ENCODE measurements at regions not wholly inside any gene's neighbourhood (a gene's known extent, or its start where the extent isn't known, plus 50 kb on each side); places are given as distances from the start of the nearest gene placed in this dataset.

DNA sequence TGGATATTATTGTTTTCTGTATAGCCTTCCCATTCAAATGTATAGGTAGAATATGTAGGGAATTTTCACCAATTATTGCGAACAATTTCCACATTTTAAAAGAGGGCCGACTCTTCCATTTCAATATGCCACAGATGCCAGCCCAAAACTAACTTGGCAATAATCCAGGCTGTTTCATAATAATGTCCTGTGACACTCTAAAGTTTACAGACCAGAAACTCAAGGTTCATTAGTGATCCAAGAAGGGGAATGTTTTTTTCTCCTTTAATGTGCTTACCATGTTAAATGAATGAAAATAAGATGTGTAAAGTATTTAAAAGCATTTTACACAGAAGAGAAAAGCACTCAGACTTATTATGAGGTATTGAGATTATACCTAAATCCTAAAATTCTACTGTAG lies 63.0 kb upstream of the FAM3C start:
- DNase-seq (ENCODE audit: low read depth): no peak
- TF ChIP-seq, protein P1, sequence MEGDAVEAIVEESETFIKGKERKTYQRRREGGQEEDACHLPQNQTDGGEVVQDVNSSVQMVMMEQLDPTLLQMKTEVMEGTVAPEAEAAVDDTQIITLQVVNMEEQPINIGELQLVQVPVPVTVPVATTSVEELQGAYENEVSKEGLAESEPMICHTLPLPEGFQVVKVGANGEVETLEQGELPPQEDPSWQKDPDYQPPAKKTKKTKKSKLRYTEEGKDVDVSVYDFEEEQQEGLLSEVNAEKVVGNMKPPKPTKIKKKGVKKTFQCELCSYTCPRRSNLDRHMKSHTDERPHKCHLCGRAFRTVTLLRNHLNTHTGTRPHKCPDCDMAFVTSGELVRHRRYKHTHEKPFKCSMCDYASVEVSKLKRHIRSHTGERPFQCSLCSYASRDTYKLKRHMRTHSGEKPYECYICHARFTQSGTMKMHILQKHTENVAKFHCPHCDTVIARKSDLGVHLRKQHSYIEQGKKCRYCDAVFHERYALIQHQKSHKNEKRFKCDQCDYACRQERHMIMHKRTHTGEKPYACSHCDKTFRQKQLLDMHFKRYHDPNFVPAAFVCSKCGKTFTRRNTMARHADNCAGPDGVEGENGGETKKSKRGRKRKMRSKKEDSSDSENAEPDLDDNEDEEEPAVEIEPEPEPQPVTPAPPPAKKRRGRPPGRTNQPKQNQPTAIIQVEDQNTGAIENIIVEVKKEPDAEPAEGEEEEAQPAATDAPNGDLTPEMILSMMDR (IDR thresholded peaks at IDR 0.05; ENCODE audit: low read depth, low read length): no peak
- TF ChIP-seq, protein P2, sequence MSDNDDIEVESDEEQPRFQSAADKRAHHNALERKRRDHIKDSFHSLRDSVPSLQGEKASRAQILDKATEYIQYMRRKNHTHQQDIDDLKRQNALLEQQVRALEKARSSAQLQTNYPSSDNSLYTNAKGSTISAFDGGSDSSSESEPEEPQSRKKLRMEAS (IDR thresholded peaks at IDR 0.05; ENCODE audit: low read depth, low read length): no peak
- no peak for TF ChIP-seq MYC (IDR thresholded peaks at IDR 0.05; ENCODE audit: low read depth, low read length)
- no peak for TF ChIP-seq POLR2A (IDR thresholded peaks at IDR 0.05; ENCODE audit: extremely low read depth, insufficient read length)
- H3K4me3 ChIP-seq (ENCODE audit: low read depth, low read length): no peak overlapping the region

DNA sequence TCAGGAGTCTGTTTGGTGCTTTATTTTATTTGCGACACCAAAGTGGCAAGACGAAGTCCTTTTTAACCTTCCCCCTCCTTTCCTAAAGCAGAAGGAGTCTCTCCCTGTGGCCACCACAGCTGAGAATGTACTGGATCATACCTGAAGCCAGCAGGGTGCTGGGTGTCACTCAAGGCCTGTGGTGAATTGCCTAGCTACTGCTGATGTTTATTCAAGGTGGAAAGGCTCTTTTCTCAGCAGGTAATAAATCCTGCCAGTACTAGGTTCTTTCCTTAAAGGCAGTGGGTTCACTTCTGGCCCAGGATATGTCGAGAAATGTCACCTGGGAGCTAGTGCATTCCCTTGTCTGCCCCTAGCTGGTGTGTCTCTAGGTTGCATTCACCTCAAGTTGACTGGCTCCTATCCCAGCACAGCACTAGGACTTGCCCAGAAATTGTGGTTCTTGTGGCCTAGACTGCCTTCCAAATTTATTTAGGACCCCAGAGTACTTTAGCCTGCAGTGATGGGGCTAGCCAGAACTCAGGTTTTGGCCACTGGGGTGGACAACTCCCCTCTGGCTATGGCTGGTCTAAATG lies 60.8 kb upstream of the FAM3C start:
- no peak for DNase-seq (ENCODE audit: low read depth)
- no peak overlapping the region for H3K4me3 ChIP-seq (ENCODE audit: low read depth, low read length)
- TF ChIP-seq MYC (IDR thresholded peaks at IDR 0.05; ENCODE audit: low read depth, low read length): no peak
- no peak for TF ChIP-seq POLR2A (IDR thresholded peaks at IDR 0.05; ENCODE audit: extremely low read depth, insufficient read length)
- TF ChIP-seq, protein P1 (IDR thresholded peaks at IDR 0.05; ENCODE audit: low read depth, low read length): no peak
- TF ChIP-seq, protein P2 (IDR thresholded peaks at IDR 0.05; ENCODE audit: low read depth, low read length): no peak

DNA sequence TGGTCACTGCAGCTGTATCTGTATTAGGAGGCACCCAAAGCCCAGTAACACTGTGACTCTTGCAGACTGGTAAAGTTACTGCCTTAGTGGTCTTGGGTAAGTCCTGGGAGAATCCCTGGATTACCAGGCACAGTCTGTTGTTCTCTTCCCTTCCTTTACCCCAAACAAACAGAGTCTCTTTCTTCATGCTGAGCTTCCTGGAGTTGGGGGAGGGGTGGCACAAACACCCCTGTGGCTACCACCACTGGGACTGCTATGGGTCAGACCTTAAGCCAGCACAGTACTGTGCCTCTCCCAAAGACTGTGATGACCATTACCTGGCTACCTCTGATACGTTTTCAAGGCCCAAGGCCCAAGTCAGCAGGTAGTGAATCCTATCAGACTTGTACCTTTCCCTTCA lies 59.9 kb upstream of the FAM3C start:
- DNase-seq (ENCODE audit: low read depth): no peak
- TF ChIP-seq, protein P2 (IDR thresholded peaks at IDR 0.05; ENCODE audit: low read depth, low read length): no peak
- TF ChIP-seq MYC (IDR thresholded peaks at IDR 0.05; ENCODE audit: low read depth, low read length) (no peak), POLR2A (IDR thresholded peaks at IDR 0.05; ENCODE audit: extremely low read depth, insufficient read length) (no peak)
- TF ChIP-seq, protein P1 (IDR thresholded peaks at IDR 0.05; ENCODE audit: low read depth, low read length): no peak
- H3K4me3 ChIP-seq (ENCODE audit: low read depth, low read length): no peak overlapping the region

DNA sequence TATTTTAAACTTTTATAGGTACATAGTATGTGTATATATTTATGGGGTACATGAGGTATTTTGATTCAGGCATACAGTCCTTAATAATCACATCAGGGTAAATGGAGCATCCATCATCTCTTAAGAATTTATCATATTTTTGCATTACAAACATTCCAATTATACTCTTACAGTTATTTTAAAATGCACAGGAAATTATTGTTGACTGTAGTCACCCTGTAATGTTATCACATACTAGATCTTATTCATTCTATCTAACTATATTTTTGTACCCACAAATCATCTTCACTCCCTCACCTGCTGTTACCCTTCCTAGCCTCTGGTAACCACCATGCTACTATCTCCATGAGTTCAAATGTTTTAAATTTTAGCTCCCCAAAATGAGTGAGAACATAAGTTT lies 56.3 kb upstream of the FAM3C start:
- H3K4me3 ChIP-seq (ENCODE audit: low read depth, low read length): no peak overlapping the region
- DNase-seq (ENCODE audit: low read depth): no peak
- TF ChIP-seq, protein P2 (IDR thresholded peaks at IDR 0.05; ENCODE audit: low read depth, low read length): no peak
- TF ChIP-seq, protein P1 (IDR thresholded peaks at IDR 0.05; ENCODE audit: low read depth, low read length): no peak
- TF ChIP-seq POLR2A (IDR thresholded peaks at IDR 0.05; ENCODE audit: extremely low read depth, insufficient read length): no peak
- TF ChIP-seq MYC (IDR thresholded peaks at IDR 0.05; ENCODE audit: low read depth, low read length): no peak

DNA sequence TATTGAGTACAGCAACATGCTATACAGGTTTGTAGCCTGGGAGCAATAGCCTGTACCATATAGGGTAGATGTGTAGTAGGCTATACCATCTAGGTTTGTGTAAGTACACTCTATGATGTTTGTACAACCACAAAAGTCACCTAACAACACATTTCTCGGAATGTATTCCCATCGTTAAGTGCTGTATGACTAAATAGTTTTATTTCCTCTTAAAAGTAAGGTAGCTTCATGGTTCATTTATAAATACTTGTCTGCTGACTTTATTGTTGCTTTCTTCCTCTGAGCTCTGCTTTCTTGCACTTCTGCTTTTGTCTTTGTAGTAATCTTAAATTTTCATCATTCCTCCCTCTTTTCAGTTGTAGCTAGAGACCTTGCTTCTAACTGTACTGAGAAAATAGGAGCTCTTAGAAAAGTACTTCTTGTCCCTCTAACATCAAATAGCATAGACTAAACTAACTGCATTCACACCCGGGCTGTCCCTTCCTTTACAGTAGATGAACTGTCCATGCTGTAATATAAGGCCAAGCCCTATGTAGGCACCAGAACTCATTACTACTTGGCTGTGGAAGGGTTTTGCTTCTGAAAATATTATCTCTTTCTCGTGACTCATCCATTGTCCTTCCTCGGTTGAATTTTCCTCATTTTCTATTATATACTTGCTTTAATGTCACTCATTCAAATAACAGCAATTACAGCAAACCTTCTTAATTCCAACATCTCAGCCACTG lies 55.4 kb upstream of the FAM3C start:
- TF ChIP-seq, protein P2 (IDR thresholded peaks at IDR 0.05; ENCODE audit: low read depth, low read length): no peak
- no peak for DNase-seq (ENCODE audit: low read depth)
- no peak overlapping the region for H3K4me3 ChIP-seq (ENCODE audit: low read depth, low read length)

DNA sequence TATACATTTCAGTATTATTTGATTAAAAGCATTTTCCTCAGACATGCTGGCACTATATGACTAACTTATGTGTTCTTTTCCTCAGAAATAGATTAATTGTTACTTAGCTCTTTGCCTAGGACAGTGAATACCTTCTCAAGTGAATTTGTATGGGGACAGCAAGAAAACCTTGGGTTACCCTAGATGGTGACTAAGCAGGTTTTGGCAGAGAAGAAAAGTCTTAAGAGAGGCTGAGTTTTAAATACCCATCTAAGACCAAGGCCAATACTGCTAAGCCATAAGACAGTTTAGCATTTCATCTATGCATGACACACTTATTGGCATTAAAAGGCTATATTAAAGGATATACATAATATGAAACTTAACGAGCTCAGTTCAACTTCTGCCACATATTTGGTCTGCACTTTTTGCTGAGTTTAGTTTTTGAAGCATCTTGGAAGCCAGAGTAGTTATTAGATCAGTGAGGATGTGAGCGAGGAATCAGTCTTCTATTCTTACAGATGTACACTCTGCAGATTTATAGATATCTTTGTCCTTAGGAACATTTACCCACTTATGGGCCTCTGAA lies 54.6 kb upstream of the FAM3C start:
- no peak for DNase-seq (ENCODE audit: low read depth)
- TF ChIP-seq, protein P1 (IDR thresholded peaks at IDR 0.05; ENCODE audit: low read depth, low read length): no peak
- TF ChIP-seq MYC (IDR thresholded peaks at IDR 0.05; ENCODE audit: low read depth, low read length) (no peak), POLR2A (IDR thresholded peaks at IDR 0.05; ENCODE audit: extremely low read depth, insufficient read length) (no peak)
- TF ChIP-seq, protein P2 (IDR thresholded peaks at IDR 0.05; ENCODE audit: low read depth, low read length): no peak
- H3K4me3 ChIP-seq (ENCODE audit: low read depth, low read length): no peak overlapping the region
